ENCODE measurements at regions not wholly inside any gene's neighbourhood (a gene's known extent, or its start where the extent isn't known, plus 50 kb on each side); places are given as distances from the start of the nearest gene placed in this dataset.

- TF ChIP-seq CTCF (IDR thresholded peaks at IDR 0.05): no peak
- no peak for TF ChIP-seq POLR2A (IDR thresholded peaks at IDR 0.05)
Measured at GRCh38 chr2:155747531-155747930, 585.0 kb downstream of the NR4A2 start.

Measured in heart left ventricle (tissue), 13 donors.